SU-DHL-6 (cell line): ENCODE measurements at regions not wholly inside any gene's neighbourhood (a gene's known extent, or its start where the extent isn't known, plus 50 kb on each side); places are given as distances from the start of the nearest gene placed in this dataset.
"Not testable (repeated sequence)": the region's sequence is repeated elsewhere in the genome, so short reads cannot be mapped to it uniquely, and the experiment has no call there.

ENCODE experiments used
- H2AFZ ChIP-seq: fragments of 200-600 bp; sonication (generic); 2 replicates; pipeline ENCODE4 v1.6.1; 2014; ENCODE audit warnings: low read depth, mild to moderate bottlenecking, moderate library complexity, mixed read lengths, antibody characterized with exemption, low read length; ENCODE audit not compliant: severe bottlenecking
- H3F3A ChIP-seq: fragments of 200-600 bp; shearing (Covaris generic); 2 replicates; pipeline ENCODE4 v1.6.0; 2016; ENCODE audit warnings: antibody characterized with exemption, mild to moderate bottlenecking; ENCODE audit not compliant: insufficient read depth
- H3K27ac ChIP-seq: fragments of 200-600 bp; sonication (generic); 2 replicates; pipeline ENCODE4 v1.5.1; 2016; ENCODE audit warnings: low read depth, mild to moderate bottlenecking, low read length, moderate library complexity, mixed read lengths
- H3K27me3 ChIP-seq: fragments of 200-600 bp; sonication (generic), shearing (Covaris generic); 2 replicates; pipeline ENCODE4 v1.6.0; 2014; ENCODE audit warnings: mild to moderate bottlenecking, low read length
- H3K36me3 ChIP-seq: fragments of 200-600 bp; sonication (generic); 2 replicates; pipeline ENCODE4 v1.6.1; 2014; ENCODE audit warnings: mild to moderate bottlenecking, low read length, mixed read lengths
- H3K4me2 ChIP-seq: fragments of 300-600, 200-600 bp; shearing (Covaris generic), sonication (generic); 2 replicates; pipeline ENCODE4 v1.6.0; 2014; ENCODE audit warnings: low read length, low read depth, mild to moderate bottlenecking; ENCODE audit not compliant: poor library complexity, severe bottlenecking
- H3K4me3 ChIP-seq: fragments of 200-600 bp; sonication (generic); 2 replicates; pipeline ENCODE4 v1.5.1; 2014; ENCODE audit warnings: antibody characterized with exemption, low read length, mild to moderate bottlenecking, mixed read lengths; ENCODE audit not compliant: insufficient read depth, poor library complexity, severe bottlenecking
- H3K79me2 ChIP-seq: fragments of 200-600 bp; sonication (generic); 2 replicates; pipeline ENCODE4 v1.6.1; 2014; ENCODE audit warnings: mild to moderate bottlenecking, low read length, moderate library complexity; ENCODE audit not compliant: insufficient read depth
- H3K9ac ChIP-seq: fragments of 200-600 bp; sonication (generic); 2 replicates; pipeline ENCODE4 v1.7.0; 2014; ENCODE audit warnings: mild to moderate bottlenecking, low read length
- H3K9me2 ChIP-seq: fragments of 200-600 bp; sonication (generic); replicated peaks from 2 replicates; pipeline ENCODE4 v1.6.1; 2014; ENCODE audit warnings: low read length; ENCODE audit not compliant: insufficient read depth
- H3K9me3 ChIP-seq: fragments of 200-600 bp; sonication (generic); 2 replicates; pipeline ENCODE4 v1.6.1; 2014; ENCODE audit warnings: low read length, mixed read lengths; ENCODE audit not compliant: insufficient read depth
- H4K20me1 ChIP-seq: fragments of 200-600 bp; sonication (generic); 2 replicates; pipeline ENCODE4 v1.6.1; 2014; ENCODE audit warnings: low read depth, mild to moderate bottlenecking, antibody characterized with exemption, low read length, moderate library complexity, mixed read lengths
- CTCF ChIP-seq: fragments of 200-600 bp; sonication (generic); IDR thresholded peaks from one replicate; pipeline ENCODE4 v1.5.1; 2017; ENCODE audit warnings: antibody characterized with exemption, mild to moderate bottlenecking, low read length, moderate library complexity; ENCODE audit not compliant: insufficient read depth, poor library complexity, severe bottlenecking
- EZH2phosphoT487 ChIP-seq: fragments of 200-600 bp; sonication (generic), shearing (Covaris generic); conservative IDR thresholded peaks from 2 replicates; pipeline ENCODE4 v1.6.1; 2018; ENCODE audit warnings: mild to moderate bottlenecking, antibody characterized with exemption, low read length, moderate library complexity, mixed read lengths

GRCh38 chr11:27228232-27228905, 134.6 kb downstream of the CCDC34 start:
- no peak overlapping the region for H3K9ac ChIP-seq
- no peak overlapping the region for H3K4me3 ChIP-seq
- no peaks in the 10 kb centered on the region for H3K9me3 ChIP-seq
- TF ChIP-seq EZH2phosphoT487 (no peak), CTCF (no peak)
- H3K79me2 ChIP-seq: no peaks in the 10 kb centered on the region
- no peak overlapping the region for H3K4me2 ChIP-seq
- H3K27ac ChIP-seq: no peak overlapping the region
- no peaks in the 10 kb centered on the region for H3K9me2 ChIP-seq
- H4K20me1 ChIP-seq: no peaks in the 10 kb centered on the region
- no peak overlapping the region for H2AFZ ChIP-seq
- no peaks in the 10 kb centered on the region for H3K36me3 ChIP-seq
- no peaks in the 10 kb centered on the region for H3F3A ChIP-seq
- no peaks in the 10 kb centered on the region for H3K27me3 ChIP-seq

GRCh38 chr11:27227736-27228135, 135.3 kb downstream of the CCDC34 start:
- Histone ChIP-seq H3K9ac (no peak overlapping the region), H3K4me2 (no peak overlapping the region), H3F3A (no peaks in the 10 kb centered on the region), H4K20me1 (no peaks in the 10 kb centered on the region), H3K4me3 (no peak overlapping the region), H3K9me3 (no peaks in the 10 kb centered on the region), H3K79me2 (no peaks in the 10 kb centered on the region), H3K27ac (no peak overlapping the region), H2AFZ (no peak overlapping the region), H3K27me3 (no peaks in the 10 kb centered on the region), H3K9me2 (no peaks in the 10 kb centered on the region), H3K36me3 (no peaks in the 10 kb centered on the region)
- TF ChIP-seq EZH2phosphoT487 (no peak), CTCF (no peak)

- H3K9me2 ChIP-seq, H3K27ac ChIP-seq, H3K9ac ChIP-seq, H3K27me3 ChIP-seq, H3K9me3 ChIP-seq, H2AFZ ChIP-seq, H3K4me3 ChIP-seq, H3K4me2 ChIP-seq, H3K79me2 ChIP-seq, H4K20me1 ChIP-seq, H3F3A ChIP-seq, H3K36me3 ChIP-seq: not testable (repeated sequence)
Measured at GRCh38 chr11:27219487-27220039, 143.5 kb downstream of the CCDC34 start.

- H3K9me3 ChIP-seq: no peaks in the 10 kb centered on the region
- no peak overlapping the region for H3K4me2 ChIP-seq
- H3K27me3 ChIP-seq: no peaks in the 10 kb centered on the region
- H3F3A ChIP-seq: no peaks in the 10 kb centered on the region
- H3K9me2 ChIP-seq: no peaks in the 10 kb centered on the region
- no peaks in the 10 kb centered on the region for H3K36me3 ChIP-seq
- H3K79me2 ChIP-seq: no peaks in the 10 kb centered on the region
- no peak overlapping the region for H2AFZ ChIP-seq
- TF ChIP-seq CTCF (no peak), EZH2phosphoT487 (no peak)
- H3K9ac ChIP-seq: no peak overlapping the region
- H3K27ac ChIP-seq: no peak overlapping the region
- H4K20me1 ChIP-seq: no peaks in the 10 kb centered on the region
- no peak overlapping the region for H3K4me3 ChIP-seq
Measured at GRCh38 chr11:27218421-27219038, 144.5 kb downstream of the CCDC34 start.
